Stimulated activated naive CD8-positive, alpha-beta T cell treated with anti-CD3 and anti-CD28 coated beads, Interleukin-15, amount 100 ng/mL, for 72 hours (primary cell): ENCODE measurements at regions not wholly inside any gene's neighbourhood (a gene's known extent, or its start where the extent isn't known, plus 50 kb on each side); places are given as distances from the start of the nearest gene placed in this dataset.
"Not testable (repeated sequence)": the region's sequence is repeated elsewhere in the genome, so short reads cannot be mapped to it uniquely, and the experiment has no call there.

Experiments used
- ATAC-seq: fragments of 150-1000 bp; cut with Tn5 transposase; 2 replicates; pipeline ENCODE4 v1.10.0; 2021; ENCODE audit warnings: mild to moderate bottlenecking, moderate library complexity
- DNase-seq, 2 donors: peaks; one replicate each; pipeline ENCODE4 v3.0.0; 2021 to 2022
- H3K27ac Mint-ChIP-seq, 2 donors: one replicate each; pipeline ENCODE4 v1.8.0; 2022; ENCODE audit warnings: mild to moderate bottlenecking in 2 of 2, mixed read lengths in 2 of 2, moderate library complexity in 2 of 2
- H3K27me3 Mint-ChIP-seq: one replicate; pipeline ENCODE4 v1.8.0; 2022; ENCODE audit warnings: mixed read lengths
- H3K4me1 Mint-ChIP-seq: one replicate; pipeline ENCODE4 v1.8.0; 2022; ENCODE audit warnings: mild to moderate bottlenecking, mixed read lengths
- H3K4me3 Mint-ChIP-seq, 2 donors: one replicate each; pipeline ENCODE4 v1.8.0; 2022; ENCODE audit warnings: mild to moderate bottlenecking in 2 of 2, mixed read lengths in 2 of 2, moderate library complexity in 1 of 2
- H3K9me3 Mint-ChIP-seq, 2 donors: one replicate each; pipeline ENCODE4 v1.8.0; 2022; ENCODE audit warnings: mixed read lengths in 2 of 2

DNA sequence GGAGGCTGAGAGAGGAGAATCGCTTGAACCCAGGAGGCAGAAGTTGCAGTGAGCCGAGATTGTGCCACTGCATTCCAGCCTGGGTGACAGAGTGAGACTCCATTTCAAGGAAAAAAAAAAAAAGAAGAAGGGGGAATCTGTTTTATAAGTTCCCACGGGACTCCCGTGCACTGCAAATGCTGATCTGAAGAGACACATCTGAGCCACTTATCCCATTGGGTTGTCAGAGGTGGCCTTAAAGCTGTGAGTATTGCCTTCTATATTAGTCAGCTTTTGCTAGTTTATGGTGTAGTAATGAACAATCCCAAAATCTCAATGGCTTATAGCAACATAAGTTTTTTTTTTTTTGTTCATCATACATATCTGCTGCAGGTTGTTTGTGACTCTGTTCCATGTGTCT, 82.8 kb downstream of the MRM1 start:
- Mint-ChIP-seq H3K4me3 (no peak overlapping the region), H3K4me1 (no peaks in the 10 kb centered on the region), H3K27me3 (no peaks in the 10 kb centered on the region), H3K9me3 (no peaks in the 10 kb centered on the region), H3K27ac (no peak overlapping the region)
- no peak for DNase-seq
- ATAC-seq = no peak

DNA sequence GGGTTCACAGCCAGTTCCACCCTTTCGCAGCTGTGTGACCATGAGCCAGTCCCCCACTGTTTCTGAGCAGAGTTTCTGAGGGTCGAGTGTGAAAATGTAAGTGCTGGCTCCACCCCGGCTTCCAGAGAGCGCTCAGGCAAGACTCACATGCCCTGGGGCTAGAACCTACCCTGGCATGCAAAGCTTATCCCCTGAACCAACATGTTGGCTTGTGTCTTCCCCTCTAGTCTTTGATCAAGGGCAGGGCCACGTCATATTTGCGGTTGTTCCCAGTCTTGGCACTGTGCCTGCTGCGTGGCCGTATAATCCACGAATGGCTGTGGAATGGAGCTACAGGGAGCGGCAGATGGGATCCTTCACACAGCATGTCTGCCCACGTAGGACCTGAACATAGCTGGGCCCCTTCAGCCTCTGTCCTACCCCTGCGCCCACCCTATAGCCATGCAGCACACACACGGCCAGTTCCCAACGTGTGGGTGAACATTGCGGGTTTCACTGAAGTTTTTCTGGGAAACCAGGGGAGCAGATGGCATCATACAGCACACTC, 84.8 kb downstream of the MRM1 start:
- ATAC-seq (no peak), DNase-seq (no peak)
- Mint-ChIP-seq H3K4me1 (no peaks in the 10 kb centered on the region), H3K27me3 (no peaks in the 10 kb centered on the region), H3K27ac (no peak overlapping the region), H3K4me3 (no peak overlapping the region), H3K9me3 (no peaks in the 10 kb centered on the region)

DNA sequence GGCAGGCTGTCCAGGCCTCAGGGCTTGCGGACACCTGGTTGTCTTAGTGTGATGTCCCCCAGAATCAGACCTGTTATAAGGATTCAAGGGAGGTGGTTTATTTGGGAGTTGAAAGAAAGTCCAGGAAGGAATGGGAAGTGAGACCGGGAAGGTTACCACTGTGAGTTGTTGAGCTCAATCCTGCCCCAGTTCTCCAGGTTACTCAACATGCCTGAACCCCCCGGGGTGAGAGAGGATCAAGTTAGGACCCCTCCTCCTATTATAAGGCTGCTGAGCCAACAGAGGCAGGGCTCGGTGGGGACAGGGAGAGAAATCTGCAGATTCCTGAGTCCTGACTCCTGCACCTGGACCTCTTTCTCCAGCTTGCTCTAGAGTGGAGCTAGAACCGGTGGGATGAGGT, 86.4 kb downstream of the MRM1 start:
- no peaks in the 10 kb centered on the region for H3K27me3 Mint-ChIP-seq
- no peaks in the 10 kb centered on the region for H3K9me3 Mint-ChIP-seq
- H3K4me1 Mint-ChIP-seq = no peaks in the 10 kb centered on the region
- H3K27ac Mint-ChIP-seq = no peak overlapping the region
- H3K4me3 Mint-ChIP-seq = no peak overlapping the region
- DNase-seq = no peak
- ATAC-seq = no peak

DNA sequence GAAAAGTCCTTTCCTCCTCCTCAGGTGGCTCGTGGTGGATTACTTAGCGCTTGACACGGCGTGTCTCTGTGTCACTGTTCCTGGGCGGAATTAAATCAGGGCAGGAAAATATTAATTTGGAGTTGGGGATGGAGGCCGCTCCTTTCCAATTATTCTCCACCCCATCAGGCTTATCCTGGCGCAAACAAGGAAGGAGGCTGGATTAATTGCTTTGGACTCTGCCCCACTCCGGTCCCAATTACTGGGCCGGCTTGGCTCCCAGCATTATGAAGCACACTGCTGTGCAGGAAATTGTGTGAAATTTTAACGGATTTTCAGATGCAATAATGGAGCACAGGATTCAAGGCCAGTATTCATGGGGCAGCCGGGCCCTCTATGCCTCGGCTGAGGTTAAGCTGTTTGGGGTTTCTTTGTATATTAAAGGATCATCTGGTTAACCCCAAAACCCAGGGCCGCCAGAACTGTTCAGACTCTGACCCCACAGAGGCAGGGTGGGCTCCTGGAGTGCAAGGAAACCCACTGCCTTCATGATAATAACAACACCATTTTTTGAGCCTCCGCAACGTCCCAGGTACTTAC, 87.8 kb downstream of the MRM1 start:
- Mint-ChIP-seq H3K27ac (no peak overlapping the region), H3K4me3 (no peak overlapping the region), H3K4me1 (no peaks in the 10 kb centered on the region), H3K9me3 (no peaks in the 10 kb centered on the region), H3K27me3 (no peaks in the 10 kb centered on the region)
- ATAC-seq (no peak), DNase-seq (no peak)

DNA sequence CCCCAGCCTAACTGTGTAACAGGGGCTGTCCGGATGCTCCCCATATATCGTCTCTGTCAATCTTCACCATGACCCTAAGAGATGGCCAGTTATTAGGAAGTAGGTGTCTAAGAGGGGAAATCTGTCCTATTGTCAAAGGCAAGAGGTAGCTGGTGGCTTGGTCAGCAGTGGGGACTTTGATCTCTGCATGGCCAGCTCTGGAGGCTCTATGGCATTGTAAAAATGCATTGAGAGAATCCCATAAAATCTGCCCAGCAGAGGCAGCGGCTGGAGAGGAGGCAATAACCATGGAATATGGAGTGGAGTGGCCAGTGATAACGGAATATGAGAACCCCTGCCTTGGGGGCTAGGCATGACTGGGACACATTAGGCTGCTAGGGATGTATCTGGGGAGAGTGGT, 88.8 kb downstream of the MRM1 start:
- no peaks in the 10 kb centered on the region for H3K4me1 Mint-ChIP-seq
- peak overlapping the region in 1 of 2 donors; percentile 9 for H3K27ac Mint-ChIP-seq
- H3K27me3 Mint-ChIP-seq = no peaks in the 10 kb centered on the region
- DNase-seq = no peak
- no peak for ATAC-seq
- H3K4me3 Mint-ChIP-seq = no peak overlapping the region
- no peaks in the 10 kb centered on the region for H3K9me3 Mint-ChIP-seq

DNA sequence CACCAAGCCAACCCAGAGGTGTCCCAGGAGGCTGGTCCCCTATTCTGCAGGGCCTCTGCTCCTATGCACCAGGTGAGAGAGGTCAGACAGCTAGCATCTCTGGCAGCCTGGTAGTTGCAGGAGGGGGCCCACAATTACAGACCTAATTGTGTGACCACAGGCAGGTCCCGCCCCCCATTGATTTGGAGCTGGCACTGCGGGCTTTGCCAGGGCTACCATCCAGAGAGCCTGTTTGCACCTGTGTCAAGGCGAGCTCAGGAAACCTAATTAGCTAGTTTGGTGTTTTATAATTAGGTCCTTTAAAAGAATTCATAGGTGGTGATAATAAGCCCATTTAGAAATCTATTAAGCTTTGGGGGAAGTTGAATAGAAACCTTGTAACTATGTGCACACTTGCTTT, 90.2 kb downstream of the MRM1 start:
- DNase-seq (no peak), ATAC-seq (no peak)
- H3K27ac Mint-ChIP-seq = peak overlapping the region in 1 of 2 donors; percentile 36
- no peaks in the 10 kb centered on the region for H3K4me1 Mint-ChIP-seq
- no peaks in the 10 kb centered on the region for H3K9me3 Mint-ChIP-seq
- no peak overlapping the region for H3K4me3 Mint-ChIP-seq
- H3K27me3 Mint-ChIP-seq = peaks cover 3% of the 10 kb centered on the region

DNA sequence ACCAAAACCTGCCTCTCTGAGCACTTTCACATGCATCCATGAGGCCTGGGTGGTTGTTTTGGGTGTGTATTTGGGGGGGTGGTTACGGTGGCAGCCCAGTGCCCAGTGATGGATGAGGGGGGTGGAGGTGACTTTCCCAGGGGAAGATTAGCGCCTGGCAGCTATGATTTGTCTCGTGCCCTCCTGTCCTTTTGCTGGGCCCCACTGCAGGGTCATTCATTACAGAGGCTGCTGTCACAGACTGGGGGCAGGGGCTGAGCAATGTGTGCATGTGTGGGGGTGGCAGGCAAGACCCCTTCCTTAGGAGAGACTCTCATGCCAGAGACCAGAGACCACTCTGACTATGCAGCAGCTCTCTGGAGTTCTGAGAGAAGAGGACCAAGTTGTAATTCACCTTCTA, 93.7 kb downstream of the MRM1 start:
- no peak for ATAC-seq
- no peak overlapping the region for H3K27ac Mint-ChIP-seq
- H3K4me3 Mint-ChIP-seq = no peak overlapping the region
- DNase-seq = no peak
- H3K9me3 Mint-ChIP-seq = no peaks in the 10 kb centered on the region
- no peaks in the 10 kb centered on the region for H3K4me1 Mint-ChIP-seq
- peaks cover 10% of the 10 kb centered on the region for H3K27me3 Mint-ChIP-seq

DNA sequence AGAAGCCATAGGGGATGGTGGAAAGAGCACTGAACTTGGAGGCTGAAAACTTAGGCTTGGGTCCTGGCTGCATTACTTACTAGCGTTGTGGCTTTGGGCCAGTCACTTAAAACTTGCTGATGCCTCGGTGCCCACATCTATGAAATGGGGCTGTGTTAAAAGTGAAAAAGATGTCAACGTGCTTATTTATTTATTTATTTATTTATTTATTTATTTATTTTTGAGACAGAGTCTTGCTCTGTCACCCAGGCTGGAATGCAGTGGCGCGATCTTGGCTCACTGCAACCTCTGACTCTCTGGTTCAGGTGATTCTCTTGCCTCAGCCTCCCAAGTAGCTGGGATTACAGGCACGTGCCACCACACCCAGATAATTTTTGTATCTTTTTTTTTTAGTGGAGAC, 94.3 kb downstream of the MRM1 start:
- H3K9me3 Mint-ChIP-seq, H3K4me1 Mint-ChIP-seq, H3K4me3 Mint-ChIP-seq, H3K27me3 Mint-ChIP-seq, H3K27ac Mint-ChIP-seq, ATAC-seq, DNase-seq: not testable (repeated sequence)

DNA sequence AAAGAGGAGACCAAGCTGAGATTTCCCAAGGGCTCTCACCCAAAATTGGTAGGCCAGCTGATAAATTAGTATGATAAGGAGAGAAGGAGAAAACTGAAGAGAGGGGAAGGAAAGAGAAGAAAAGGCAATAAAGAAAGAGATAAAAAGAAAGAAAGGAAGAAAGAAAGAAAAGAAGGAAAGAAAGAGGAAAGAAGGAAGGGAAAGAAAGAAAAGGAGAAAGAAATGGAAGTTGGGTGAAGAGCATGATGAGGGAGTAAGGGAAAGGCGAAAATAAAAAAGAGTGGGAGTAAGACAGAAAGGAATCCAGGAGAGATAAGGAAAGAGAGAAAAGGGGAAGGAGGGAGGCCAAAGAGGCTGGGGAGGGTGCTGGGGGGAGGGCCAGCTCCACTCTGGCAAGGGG, 95.4 kb downstream of the MRM1 start:
- ATAC-seq (no peak), DNase-seq (no peak)
- no peaks in the 10 kb centered on the region for H3K4me1 Mint-ChIP-seq
- H3K9me3 Mint-ChIP-seq = no peaks in the 10 kb centered on the region
- no peak overlapping the region for H3K27ac Mint-ChIP-seq
- peaks cover 18% of the 10 kb centered on the region for H3K27me3 Mint-ChIP-seq
- H3K4me3 Mint-ChIP-seq = no peak overlapping the region

DNA sequence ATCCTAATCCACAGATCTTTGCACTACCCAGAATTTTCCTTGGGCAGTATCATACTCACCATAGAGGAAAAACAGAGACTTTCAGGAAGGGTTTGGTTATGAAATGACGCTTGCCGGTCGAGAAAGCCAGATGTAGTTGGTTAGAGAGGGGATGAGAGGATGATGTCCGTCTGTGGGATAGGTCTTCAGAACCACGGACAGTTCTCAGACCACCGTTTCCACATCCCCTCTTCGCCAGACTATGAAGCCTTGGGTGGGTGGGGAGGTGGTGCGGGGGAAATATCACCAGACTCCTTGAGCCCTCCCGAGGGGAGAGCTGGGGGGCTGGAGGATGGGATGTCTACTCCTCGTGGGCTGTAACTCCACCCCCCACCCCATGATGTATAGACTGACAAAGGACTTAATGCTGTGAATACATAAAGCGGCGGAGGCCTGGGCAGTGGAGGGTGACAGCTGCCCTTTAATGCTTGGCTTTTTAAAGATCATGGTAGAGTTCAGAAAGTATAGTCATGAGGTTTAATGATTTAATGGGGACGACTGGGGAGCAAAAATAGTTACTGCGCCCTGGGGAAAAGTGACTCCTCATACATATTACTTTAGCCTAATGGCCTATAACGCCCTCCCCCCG, 96.6 kb downstream of the MRM1 start:
- no peak overlapping the region for H3K27ac Mint-ChIP-seq
- no peaks in the 10 kb centered on the region for H3K4me1 Mint-ChIP-seq
- H3K27me3 Mint-ChIP-seq = peaks cover 31% of the 10 kb centered on the region
- DNase-seq (no peak), ATAC-seq (no peak)
- H3K9me3 Mint-ChIP-seq = no peaks in the 10 kb centered on the region
- no peak overlapping the region for H3K4me3 Mint-ChIP-seq

DNA sequence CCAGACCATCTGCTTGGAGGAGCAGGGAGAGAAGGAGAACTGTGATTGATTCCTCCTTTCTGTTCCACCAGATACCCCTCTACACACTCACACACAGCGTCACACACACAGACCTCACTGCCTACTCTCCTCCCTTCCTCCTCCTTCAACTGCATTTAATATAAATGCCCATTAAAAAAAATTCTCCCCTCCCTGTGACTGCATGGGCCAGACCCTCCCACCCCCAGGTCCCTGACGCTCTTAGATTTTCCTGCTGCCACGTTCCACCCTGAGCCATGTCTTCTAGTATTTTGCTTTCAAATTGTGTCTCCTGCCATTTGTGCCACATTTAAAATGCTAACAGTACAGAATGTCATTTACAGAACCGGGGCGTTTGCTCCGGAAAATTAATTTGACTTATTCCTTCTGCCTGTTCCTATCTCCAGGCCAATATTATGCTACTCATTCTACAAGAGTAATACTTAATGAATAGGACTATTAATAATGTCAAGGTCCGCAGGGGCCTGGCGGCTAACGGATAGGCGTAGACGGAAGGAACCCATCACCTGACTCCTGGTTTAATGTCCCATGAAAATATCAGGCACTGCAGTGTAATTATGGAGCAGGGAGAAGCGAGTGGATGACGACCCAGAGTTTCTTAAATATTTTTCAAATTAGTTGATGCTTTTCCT, 100.2 kb downstream of the MRM1 start:
- no peaks in the 10 kb centered on the region for H3K4me1 Mint-ChIP-seq
- ATAC-seq (no peak), DNase-seq (no peak)
- H3K4me3 Mint-ChIP-seq = no peak overlapping the region
- peaks cover 60% of the 10 kb centered on the region for H3K27me3 Mint-ChIP-seq
- H3K9me3 Mint-ChIP-seq = no peaks in the 10 kb centered on the region
- H3K27ac Mint-ChIP-seq = no peak overlapping the region

DNA sequence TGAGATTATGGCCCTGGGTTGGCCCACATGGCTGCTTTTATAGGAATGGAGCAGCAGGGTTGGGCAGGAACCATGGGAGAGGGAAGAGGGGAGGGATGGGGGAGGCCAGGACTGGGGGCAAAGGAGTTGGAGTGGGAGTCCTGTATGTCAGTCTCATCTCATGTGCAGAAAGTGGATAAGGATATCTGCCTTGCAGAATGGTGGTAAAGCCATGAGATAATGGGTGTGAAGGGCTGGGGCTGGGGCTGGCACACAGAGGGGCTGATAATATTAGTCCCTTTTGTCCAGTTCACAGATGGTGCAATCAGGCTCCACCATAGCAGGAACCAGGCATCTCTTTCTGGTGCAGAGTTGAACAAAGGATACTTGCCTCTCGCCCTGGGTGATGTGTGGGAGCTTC, 101.3 kb downstream of the MRM1 start:
- Mint-ChIP-seq H3K4me3 (no peak overlapping the region), H3K9me3 (no peaks in the 10 kb centered on the region), H3K27ac (no peak overlapping the region), H3K4me1 (no peaks in the 10 kb centered on the region), H3K27me3 (peaks cover 53% of the 10 kb centered on the region)
- ATAC-seq (no peak), DNase-seq (no peak)

DNA sequence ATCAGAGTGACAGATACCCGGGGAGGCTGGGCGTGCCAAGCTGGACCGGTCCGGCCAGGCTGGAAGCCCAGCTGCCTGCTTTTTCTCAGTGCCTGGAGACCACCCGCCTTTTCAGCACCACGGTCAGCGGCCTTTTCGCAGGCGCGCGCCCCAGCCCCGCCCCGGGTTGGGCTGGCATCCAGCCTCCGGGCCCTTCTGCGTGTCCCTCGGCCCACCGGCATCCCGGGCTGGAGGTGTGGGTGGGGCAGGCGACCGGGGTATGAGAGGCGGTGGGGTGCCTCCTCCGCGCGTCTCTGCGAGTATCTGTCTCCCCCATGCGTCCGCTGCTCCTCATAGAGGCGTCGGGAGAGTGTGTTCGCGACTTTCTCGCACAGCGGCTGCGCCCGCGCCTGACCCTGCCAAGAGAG, 102.5 kb downstream of the MRM1 start:
- Mint-ChIP-seq H3K9me3 (no peaks in the 10 kb centered on the region), H3K27me3 (peaks cover 53% of the 10 kb centered on the region), H3K4me1 (no peaks in the 10 kb centered on the region), H3K4me3 (no peak overlapping the region), H3K27ac (no peak overlapping the region)
- DNase-seq = peak; percentile 39 to 56
- peak; percentile 53 for ATAC-seq

DNA sequence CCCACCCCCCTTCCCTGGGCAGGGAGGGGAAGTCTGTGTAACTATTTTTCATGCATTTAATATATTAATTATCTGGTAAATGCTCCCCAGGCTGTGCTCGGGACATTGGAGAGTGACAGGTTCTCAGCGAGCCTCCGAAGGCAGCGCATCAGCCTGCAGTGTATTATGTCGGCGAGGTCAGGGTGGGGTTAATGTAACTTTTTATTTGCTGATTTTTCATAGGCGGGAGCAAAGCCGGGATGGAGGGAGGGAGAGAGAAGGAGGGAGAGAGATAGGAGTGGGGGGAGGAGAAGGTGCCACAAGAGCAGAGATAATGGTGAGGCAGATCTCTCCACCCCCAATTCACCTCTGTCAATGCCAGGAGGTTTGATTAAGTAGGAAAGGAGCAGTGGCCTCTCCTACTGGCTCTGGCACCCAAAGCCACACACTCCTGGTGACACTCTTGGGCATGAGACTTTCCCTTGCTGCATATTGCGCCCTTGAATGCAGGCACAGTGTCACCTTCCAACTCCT, 104.0 kb downstream of the MRM1 start:
- no peak overlapping the region for H3K4me3 Mint-ChIP-seq
- DNase-seq (no peak), ATAC-seq (no peak)
- peaks cover 53% of the 10 kb centered on the region for H3K27me3 Mint-ChIP-seq
- H3K27ac Mint-ChIP-seq = no peak overlapping the region
- no peaks in the 10 kb centered on the region for H3K4me1 Mint-ChIP-seq
- no peaks in the 10 kb centered on the region for H3K9me3 Mint-ChIP-seq

DNA sequence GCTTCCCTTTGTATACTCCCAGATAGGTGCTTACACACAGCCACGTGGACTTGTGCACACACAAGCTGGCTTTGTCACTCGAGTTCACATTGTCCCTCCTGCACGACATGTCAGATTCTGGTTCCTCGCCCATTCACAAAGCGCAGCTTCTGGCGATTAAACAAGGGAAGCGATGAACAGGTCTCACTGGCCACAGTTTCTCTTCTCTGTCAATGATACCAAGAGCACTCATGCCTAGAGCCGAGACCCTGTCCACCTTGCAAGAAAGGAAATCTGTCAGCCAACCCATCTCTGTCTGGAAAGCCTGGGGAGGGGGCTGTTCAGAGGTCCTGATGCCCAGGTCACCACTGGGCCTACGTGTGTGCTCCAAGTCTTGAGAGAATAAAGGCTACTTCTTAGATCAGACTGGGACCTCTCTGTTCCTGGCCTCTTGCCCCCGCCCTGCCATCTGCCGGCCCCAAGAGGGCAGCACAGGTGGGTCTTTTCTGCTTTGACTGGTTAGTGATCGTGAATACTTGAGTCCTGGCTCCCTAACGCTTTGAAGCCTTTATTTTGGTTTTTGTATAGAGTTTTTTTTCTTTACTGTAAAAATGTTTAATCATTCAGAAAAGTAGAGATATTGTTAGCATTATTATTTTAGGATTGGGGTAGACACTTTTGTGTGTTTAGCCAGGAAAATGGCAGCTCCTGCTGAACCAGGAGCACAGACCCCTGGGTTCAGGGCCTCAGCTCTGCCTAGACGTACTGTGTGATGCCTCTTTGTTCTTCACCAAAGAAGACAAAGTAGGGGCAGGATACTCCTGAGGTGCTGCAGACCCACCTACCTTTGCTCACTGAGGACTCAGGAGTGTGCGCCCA, 104.7 kb downstream of the MRM1 start:
- Mint-ChIP-seq H3K9me3 (no peaks in the 10 kb centered on the region), H3K4me3 (no peak overlapping the region), H3K27me3 (peaks cover 51% of the 10 kb centered on the region), H3K27ac (no peak overlapping the region), H3K4me1 (no peaks in the 10 kb centered on the region)
- ATAC-seq (peak; percentile 87), DNase-seq (peak; percentile 30 to 53)
